Activated T-cell treated with anti-CD3 and anti-CD28 coated beads, Interleukin-2, amount 50 U/mL, for 1 hour (primary cell): ENCODE measurements at regions not wholly inside any gene's neighbourhood (a gene's known extent, or its start where the extent isn't known, plus 50 kb on each side); places are given as distances from the start of the nearest gene placed in this dataset.
"Not testable (repeated sequence)": the region's sequence is repeated elsewhere in the genome, so short reads cannot be mapped to it uniquely, and the experiment has no call there.

Experiments used
- DNase-seq: peaks from one replicate; pipeline ENCODE4 v3.0.0-alpha.2; 2020

- not testable (repeated sequence) for DNase-seq
Observed at GRCh38 chr5:1576851-1577250, 53.1 kb upstream of the LPCAT1 start.

- DNase-seq: not testable (repeated sequence)
Observed at GRCh38 chr5:1575991-1576714, 52.4 kb upstream of the LPCAT1 start.

- DNase-seq: not testable (repeated sequence)
Observed at GRCh38 chr5:1575491-1575890, 51.7 kb upstream of the LPCAT1 start.

- not testable (repeated sequence) for DNase-seq
Observed at GRCh38 chr5:1574023-1574318, 50.2 kb upstream of the LPCAT1 start.

- DNase-seq: not testable (repeated sequence)
Observed at GRCh38 chr5:1573217-1574022, 49.7 kb upstream of the LPCAT1 start.
